Gastroesophageal sphincter (tissue), 3 donors: ENCODE measurements at regions not wholly inside any gene's neighbourhood (a gene's known extent, or its start where the extent isn't known, plus 50 kb on each side); places are given as distances from the start of the nearest gene placed in this dataset.

Source experiments
- CTCF ChIP-seq, 4 experiments: fragments of 200-600 bp in 2 of 4; fragments of 450-650 bp in 2 of 4; sonication (generic) in 1 of 4; IDR thresholded peaks; one replicate each; pipeline ENCODE4 v1.5.1; 2017 to 2019; ENCODE audit warnings: antibody characterized with exemption in 4 of 4, mild to moderate bottlenecking in 2 of 4, moderate library complexity in 2 of 4
- EP300 ChIP-seq: sonication (generic); formaldehyde crosslinking; IDR thresholded peaks from one replicate; pipeline ENCODE4 v1.6.1; 2017; ENCODE audit warnings: antibody characterized with exemption, mild to moderate bottlenecking
- POLR2AphosphoS5 ChIP-seq: sonication (generic); formaldehyde crosslinking; IDR thresholded peaks from one replicate; pipeline ENCODE4 v1.6.1; 2017; ENCODE audit warnings: antibody characterized with exemption

GRCh38 chr3:86739244-86739643 is 251.7 kb downstream of the VGLL3 start:
- TF ChIP-seq CTCF (IDR thresholded peaks at IDR 0.05) (no peak), EP300 (no peak), POLR2AphosphoS5 (no peak)
